H54 (cell line): ENCODE measurements at regions not wholly inside any gene's neighbourhood (a gene's known extent, or its start where the extent isn't known, plus 50 kb on each side); places are given as distances from the start of the nearest gene placed in this dataset.

Experiments used
- DNase-seq: peaks from one replicate; pipeline ENCODE4 v3.0.0; 2011; ENCODE audit warnings: low spot score, mixed read lengths; ENCODE audit not compliant: insufficient read length
- FAIRE-seq: peaks from 3 replicates; lab custom pipeline; 2011; peaks lifted over from hg19 to GRCh38; lab: Jason Lieb, UNC
- POLR2A ChIP-seq: IDR thresholded peaks from 2 replicates; pipeline ENCODE4 v1.6.1; 2011; ENCODE audit warnings: low read depth, mild to moderate bottlenecking, low read length

GRCh38 chr17:79263191-79263590 lies 188.6 kb downstream of the ENGASE start:
- DNase-seq (no peak), FAIRE-seq (no peak)

GRCh38 chr17:79262624-79263023 lies 188.0 kb downstream of the ENGASE start:
- TF ChIP-seq POLR2A, result no peak
- DNase-seq (no peak), FAIRE-seq (no peak)

More at GRCh38 chr17:79263191-79263590, 188.6 kb downstream of the ENGASE start:
- no peak for TF ChIP-seq POLR2A

GRCh38 chr17:79261355-79262072 lies 186.9 kb downstream of the ENGASE start:
- FAIRE-seq, result no peak
- no peak for DNase-seq
- no peak for TF ChIP-seq POLR2A

- FAIRE-seq (no peak), DNase-seq (no peak)
- TF ChIP-seq POLR2A, result no peak
These were observed 184.2 kb downstream of the ENGASE start for GRCh38 chr17:79258843-79259242.

GRCh38 chr17:79258041-79258440 lies 183.4 kb downstream of the ENGASE start:
- DNase-seq, result no peak
- no peak for TF ChIP-seq POLR2A
- FAIRE-seq, result no peak

GRCh38 chr17:79255926-79256585 lies 181.4 kb downstream of the ENGASE start:
- no peak for TF ChIP-seq POLR2A
- no peak for DNase-seq
- no peak for FAIRE-seq

GRCh38 chr17:79255456-79255855 lies 180.8 kb downstream of the ENGASE start:
- peak; percentile 47 for DNase-seq
- no peak for FAIRE-seq
- TF ChIP-seq POLR2A, result no peak

GRCh38 chr17:79255046-79255445 lies 180.4 kb downstream of the ENGASE start:
- DNase-seq (no peak), FAIRE-seq (no peak)
- TF ChIP-seq POLR2A, result no peak

- DNase-seq (no peak), FAIRE-seq (no peak)
- no peak for TF ChIP-seq POLR2A
These were observed 178.3 kb downstream of the ENGASE start for GRCh38 chr17:79252886-79253285.

GRCh38 chr17:79251824-79252223 lies 177.2 kb downstream of the ENGASE start:
- no peak for DNase-seq
- no peak for TF ChIP-seq POLR2A
- no peak for FAIRE-seq

GRCh38 chr17:79249929-79250521 lies 175.4 kb downstream of the ENGASE start:
- TF ChIP-seq POLR2A, result no peak
- FAIRE-seq, result no peak

GRCh38 chr17:79248843-79249493 lies 174.3 kb downstream of the ENGASE start:
- TF ChIP-seq POLR2A, result no peak
- DNase-seq, result no peak
- no peak for FAIRE-seq

More at GRCh38 chr17:79249929-79250521, 175.4 kb downstream of the ENGASE start:
- no peak for DNase-seq

- DNase-seq (no peak), FAIRE-seq (no peak)
- no peak for TF ChIP-seq POLR2A
These were observed 171.9 kb downstream of the ENGASE start for GRCh38 chr17:79246225-79247190.

GRCh38 chr17:79244665-79245064 lies 170.0 kb downstream of the ENGASE start:
- no peak for DNase-seq
- TF ChIP-seq POLR2A, result no peak
- FAIRE-seq, result no peak
